UCSD-AML1 (cell line): ENCODE measurements at regions not wholly inside any gene's neighbourhood (a gene's known extent, or its start where the extent isn't known, plus 50 kb on each side); places are given as distances from the start of the nearest gene placed in this dataset.
"Not testable (repeated sequence)": the region's sequence is repeated elsewhere in the genome, so short reads cannot be mapped to it uniquely, and the experiment has no call there.

Experiments
- DNase-seq: peaks from one replicate; lab custom pipeline; 2025; ENCODE audit not compliant: unreplicated experiment; lab: John Stamatoyannopoulos, UW

GRCh38 chr9:105972466-105973204 is 278.3 kb downstream of the TMEM38B start:
- no peak for DNase-seq

GRCh38 chr9:105973951-105974351 is 279.6 kb downstream of the TMEM38B start:
- DNase-seq, result no peak

- DNase-seq, result no peak
These were observed 281.7 kb downstream of the TMEM38B start for GRCh38 chr9:105975886-105976645.

- no peak for DNase-seq
These were observed 284.0 kb downstream of the TMEM38B start for GRCh38 chr9:105978336-105978735.

- DNase-seq, result no peak
These were observed 284.5 kb downstream of the TMEM38B start for GRCh38 chr9:105978826-105979225.

- no peak for DNase-seq
These were observed 284.9 kb downstream of the TMEM38B start for GRCh38 chr9:105979290-105979689.

- DNase-seq, result no peak
These were observed 290.4 kb downstream of the TMEM38B start for GRCh38 chr9:105984714-105985113.

GRCh38 chr9:105993116-105993854 is 298.9 kb downstream of the TMEM38B start:
- DNase-seq, result no peak

- no peak for DNase-seq
These were observed 299.8 kb downstream of the TMEM38B start for GRCh38 chr9:105993921-105994715.

- no peak for DNase-seq
These were observed 300.6 kb downstream of the TMEM38B start for GRCh38 chr9:105994970-105995369.

- DNase-seq, result no peak
These were observed 322.9 kb downstream of the TMEM38B start for GRCh38 chr9:106017198-106017740.

- no peak for DNase-seq
These were observed 324.8 kb downstream of the TMEM38B start for GRCh38 chr9:106019039-106019680.

GRCh38 chr9:106019702-106020101 is 325.4 kb downstream of the TMEM38B start:
- DNase-seq, result no peak

- DNase-seq, result no peak
These were observed 325.8 kb downstream of the TMEM38B start for GRCh38 chr9:106020186-106020585.

- DNase-seq, result no peak
These were observed 329.1 kb downstream of the TMEM38B start for GRCh38 chr9:106023455-106023854.

- DNase-seq, result no peak
These were observed 331.1 kb downstream of the TMEM38B start for GRCh38 chr9:106025453-106025852.

- not testable (repeated sequence) for DNase-seq
These were observed 335.8 kb downstream of the TMEM38B start for GRCh38 chr9:106030146-106030545.

- DNase-seq, result no peak
These were observed 338.6 kb downstream of the TMEM38B start for GRCh38 chr9:106032978-106033377.

- DNase-seq, result no peak
These were observed 341.5 kb downstream of the TMEM38B start for GRCh38 chr9:106035806-106036205.
